GM21529 (cell line): ENCODE measurements at regions not wholly inside any gene's neighbourhood (a gene's known extent, or its start where the extent isn't known, plus 50 kb on each side); places are given as distances from the start of the nearest gene placed in this dataset.
"Not testable (repeated sequence)": the region's sequence is repeated elsewhere in the genome, so short reads cannot be mapped to it uniquely, and the experiment has no call there.

Experiments used
- ATAC-seq: cut with Tn5 transposase; IDR thresholded peaks from one replicate; pipeline ENCODE4 v1.9.1; 2021; ENCODE audit not compliant: unreplicated experiment

GRCh38 chr19:28578208-28578607, 634.7 kb downstream of the UQCRFS1 start:
- ATAC-seq = no peak

- ATAC-seq = no peak
Measured at GRCh38 chr19:28577666-28578065, 635.3 kb downstream of the UQCRFS1 start.

DNA sequence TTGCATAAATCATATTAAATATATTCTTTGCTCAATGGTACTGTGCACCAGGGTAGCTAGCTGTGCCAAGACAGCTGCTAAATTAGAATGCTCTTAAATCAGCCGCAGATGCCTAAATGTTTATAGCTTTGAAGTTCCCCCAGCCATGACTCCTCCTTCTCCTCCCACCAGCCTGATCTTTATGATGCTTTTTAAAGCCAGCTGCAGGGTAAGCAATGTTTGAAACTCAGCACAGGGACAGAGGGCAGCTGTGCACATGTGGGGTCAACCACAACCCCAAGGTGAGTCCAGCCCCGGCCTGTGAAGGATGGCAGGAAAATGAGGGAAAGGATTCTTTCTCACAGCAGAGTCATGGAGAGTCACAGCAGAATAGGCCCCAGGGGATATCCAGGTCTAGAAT, 635.7 kb downstream of the UQCRFS1 start:
- ATAC-seq = no peak

GRCh38 chr19:28575816-28576215, 637.1 kb downstream of the UQCRFS1 start:
- no peak for ATAC-seq

DNA sequence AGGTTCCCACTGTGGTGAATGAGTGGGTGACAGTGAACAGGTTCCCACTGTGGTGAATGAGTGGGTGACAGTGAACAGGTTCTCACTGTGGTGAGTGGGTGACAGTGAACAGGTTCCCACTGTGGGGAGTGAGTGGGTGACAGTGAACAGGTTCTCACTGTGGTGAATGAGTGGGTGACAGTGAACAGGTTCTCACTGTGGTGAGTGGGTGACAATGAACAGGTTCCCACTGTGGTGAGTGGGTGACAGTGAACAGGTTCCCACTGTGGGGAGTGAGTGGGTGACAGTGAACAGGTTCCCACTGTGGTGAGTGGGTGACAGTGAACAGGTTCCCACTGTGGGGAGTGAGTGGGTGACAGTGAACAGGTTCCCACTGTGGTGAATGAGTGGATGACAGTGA, 637.6 kb downstream of the UQCRFS1 start:
- ATAC-seq = not testable (repeated sequence)

- no peak for ATAC-seq
Measured at GRCh38 chr19:28574212-28574611, 638.7 kb downstream of the UQCRFS1 start.

- ATAC-seq = no peak
Measured at GRCh38 chr19:28569132-28570131, 643.5 kb downstream of the UQCRFS1 start.

GRCh38 chr19:28567834-28568233, 645.1 kb downstream of the UQCRFS1 start:
- ATAC-seq = no peak

GRCh38 chr19:28563964-28564921, 648.7 kb downstream of the UQCRFS1 start:
- no peak for ATAC-seq

- ATAC-seq = no peak
Measured at GRCh38 chr19:28560786-28561185, 652.2 kb downstream of the UQCRFS1 start.

GRCh38 chr19:28558783-28559182, 654.2 kb downstream of the UQCRFS1 start:
- ATAC-seq = no peak

DNA sequence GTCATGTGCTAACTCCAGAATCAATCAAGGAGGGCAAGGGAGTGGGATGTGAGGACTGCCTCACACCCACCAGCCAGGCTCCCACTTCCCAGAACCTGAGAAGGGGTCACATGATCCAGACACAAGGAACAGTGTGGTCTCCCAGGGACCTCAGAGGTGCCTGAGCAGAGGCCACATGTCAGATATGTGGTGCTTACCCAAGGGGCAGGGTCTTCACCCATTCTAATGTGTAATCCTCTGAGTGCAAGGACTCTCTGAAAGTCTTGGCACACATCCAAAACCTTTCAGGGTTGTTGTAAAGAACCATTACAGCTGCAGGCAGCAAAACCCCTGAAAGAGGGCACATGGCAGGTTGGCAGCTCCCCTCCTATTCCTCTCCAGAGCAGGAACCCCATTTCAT, 656.6 kb downstream of the UQCRFS1 start:
- ATAC-seq = no peak

GRCh38 chr19:28555317-28555716, 657.6 kb downstream of the UQCRFS1 start:
- ATAC-seq = no peak

GRCh38 chr19:28554321-28555091, 658.4 kb downstream of the UQCRFS1 start:
- no peak for ATAC-seq

GRCh38 chr19:28553764-28554163, 659.2 kb downstream of the UQCRFS1 start:
- no peak for ATAC-seq

DNA sequence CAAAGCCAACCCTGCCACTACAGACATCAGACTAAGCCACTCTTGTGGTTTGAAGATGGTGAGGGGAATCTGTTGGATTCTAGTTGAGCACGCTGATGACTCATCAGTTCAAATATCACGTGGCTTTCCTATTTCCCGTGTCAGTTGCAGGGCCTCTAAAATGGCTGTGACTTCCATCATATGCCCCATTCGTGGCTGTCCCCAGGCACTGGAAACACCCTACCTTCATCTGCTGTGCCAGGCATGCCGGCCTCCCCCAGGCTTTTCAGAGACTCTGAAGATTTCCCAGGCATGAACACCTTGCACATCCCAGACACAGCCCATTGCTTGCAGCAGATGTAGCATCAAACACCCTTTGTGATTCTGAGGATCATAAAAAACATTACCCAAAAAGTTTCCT, 659.9 kb downstream of the UQCRFS1 start:
- no peak for ATAC-seq

DNA sequence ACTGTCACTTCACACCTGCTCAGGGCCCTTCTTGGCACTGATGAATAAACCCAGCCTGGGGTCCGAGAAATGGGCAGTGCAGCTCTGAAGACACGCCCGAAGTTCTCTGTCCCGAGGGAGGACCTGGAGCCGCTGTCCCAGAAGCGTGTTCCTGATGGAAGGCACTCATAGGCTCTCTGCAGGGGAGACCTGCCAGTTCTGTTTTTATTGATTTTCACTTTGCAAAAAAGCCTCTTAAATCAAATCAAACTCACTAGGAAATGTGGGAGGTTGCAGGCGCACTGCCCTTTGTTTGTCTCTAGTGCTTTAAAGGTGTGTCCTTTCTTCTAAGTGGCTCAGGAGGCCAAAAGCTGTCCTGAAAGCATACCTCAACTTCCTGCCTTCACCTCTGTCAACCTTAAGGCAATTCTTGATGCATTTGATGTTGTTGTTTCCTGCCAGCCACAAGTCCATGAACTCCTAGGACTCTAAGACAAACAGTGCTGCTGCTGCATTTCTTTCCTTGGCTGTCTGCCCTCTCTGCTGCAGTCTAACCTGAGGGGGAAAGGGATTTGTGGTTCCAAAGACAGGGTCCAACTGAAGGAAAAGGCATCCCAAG, 663.2 kb downstream of the UQCRFS1 start:
- no peak for ATAC-seq

DNA sequence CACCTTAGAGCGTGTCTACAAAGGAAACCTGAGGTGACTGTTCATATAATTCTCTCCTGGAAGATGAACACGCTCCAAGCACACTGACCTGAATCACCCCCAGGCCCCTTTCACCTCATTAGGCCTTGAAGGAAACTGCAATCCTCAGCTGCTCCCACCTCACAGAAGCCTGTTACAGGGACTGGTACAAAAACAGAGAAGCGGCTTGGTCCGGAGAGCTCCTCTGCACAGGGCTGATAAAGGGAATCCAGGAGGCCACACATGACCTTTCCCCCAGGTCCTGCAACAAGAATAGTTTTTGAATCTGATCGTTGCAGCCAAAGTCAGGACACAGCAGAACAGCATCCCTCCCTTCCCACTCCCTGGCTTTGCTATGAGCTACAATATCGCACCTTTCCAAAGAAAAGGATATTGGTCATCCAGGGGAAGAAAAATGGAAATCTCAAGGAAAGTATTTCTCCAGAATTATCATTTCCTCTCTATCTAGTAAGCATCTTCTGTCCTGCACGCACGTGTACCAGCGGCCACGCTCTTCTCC, 666.7 kb downstream of the UQCRFS1 start:
- ATAC-seq = no peak

DNA sequence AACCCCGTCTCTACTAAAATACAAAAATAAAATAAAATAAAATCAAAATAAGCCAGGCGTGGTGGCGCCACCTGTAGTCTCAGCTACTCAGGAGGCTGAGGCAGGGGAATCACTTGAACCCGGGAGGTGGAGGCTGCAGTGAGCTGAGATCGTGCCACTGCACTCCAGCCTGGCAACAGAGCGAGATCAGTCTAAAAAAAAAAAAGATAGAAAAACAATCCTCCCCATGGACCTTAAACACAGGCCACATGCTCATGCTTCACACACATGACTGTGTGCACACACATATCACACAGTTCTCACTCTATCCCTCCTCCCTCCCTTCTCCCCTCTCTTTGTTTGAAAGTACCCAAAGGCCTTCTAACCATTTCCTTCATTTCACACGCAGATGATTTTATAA, 667.6 kb downstream of the UQCRFS1 start:
- not testable (repeated sequence) for ATAC-seq
